NT2/D1 (cell line): ENCODE measurements at regions not wholly inside any gene's neighbourhood (a gene's known extent, or its start where the extent isn't known, plus 50 kb on each side); places are given as distances from the start of the nearest gene placed in this dataset.

ENCODE experiments used
- DNase-seq: peaks from one replicate; pipeline ENCODE4 v3.0.0-alpha.2; 2011; ENCODE audit warnings: low read depth, low spot score
- H3K27me3 ChIP-seq: 2 replicates; pipeline ENCODE4 v1.6.0; 2011; ENCODE audit warnings: mild to moderate bottlenecking; ENCODE audit not compliant: insufficient read length, insufficient read depth
- H3K36me3 ChIP-seq: 2 replicates; pipeline ENCODE4 v1.6.1; 2011; ENCODE audit warnings: mild to moderate bottlenecking, low read length, mixed read lengths; ENCODE audit not compliant: insufficient read depth, insufficient read length
- H3K4me1 ChIP-seq: 2 replicates; pipeline ENCODE4 v1.5.1; 2011; ENCODE audit not compliant: insufficient read depth, insufficient read length
- H3K4me3 ChIP-seq: 2 replicates; pipeline ENCODE4 v1.5.1; 2011; ENCODE audit warnings: low read depth; ENCODE audit not compliant: insufficient read length
- H3K9ac ChIP-seq: 2 replicates; pipeline ENCODE4 v1.6.0; 2011; ENCODE audit warnings: low read depth; ENCODE audit not compliant: insufficient read length
- H3K9me3 ChIP-seq: 2 replicates; pipeline ENCODE4 v1.5.1; 2011; ENCODE audit warnings: mild to moderate bottlenecking, low read length; ENCODE audit not compliant: insufficient read depth
- SUZ12 ChIP-seq: IDR thresholded peaks from 2 replicates; pipeline ENCODE4 v1.6.1; 2011; ENCODE audit not compliant: insufficient read length, insufficient read depth; ENCODE audit errors: extremely low read depth
- YY1 ChIP-seq: IDR thresholded peaks from 2 replicates; pipeline ENCODE4 v1.6.1; 2011; ENCODE audit not compliant: insufficient read length, insufficient read depth
- ZNF274 ChIP-seq: IDR thresholded peaks from 2 replicates; pipeline ENCODE4 v1.6.1; 2011; ENCODE audit warnings: mild to moderate bottlenecking, low read depth, low read length

GRCh38 chr3:74445541-74445940 is 168.9 kb downstream of the CNTN3 start:
- no peaks in the 10 kb centered on the region for H3K27me3 ChIP-seq
- no peak for DNase-seq
- H3K36me3 ChIP-seq: no peaks in the 10 kb centered on the region
- no peak overlapping the region for H3K4me3 ChIP-seq
- H3K9ac ChIP-seq: no peak overlapping the region
- no peaks in the 10 kb centered on the region for H3K9me3 ChIP-seq
- H3K4me1 ChIP-seq: no peaks in the 10 kb centered on the region
- TF ChIP-seq YY1 (no peak), ZNF274 (no peak), SUZ12 (no peak)

DNA sequence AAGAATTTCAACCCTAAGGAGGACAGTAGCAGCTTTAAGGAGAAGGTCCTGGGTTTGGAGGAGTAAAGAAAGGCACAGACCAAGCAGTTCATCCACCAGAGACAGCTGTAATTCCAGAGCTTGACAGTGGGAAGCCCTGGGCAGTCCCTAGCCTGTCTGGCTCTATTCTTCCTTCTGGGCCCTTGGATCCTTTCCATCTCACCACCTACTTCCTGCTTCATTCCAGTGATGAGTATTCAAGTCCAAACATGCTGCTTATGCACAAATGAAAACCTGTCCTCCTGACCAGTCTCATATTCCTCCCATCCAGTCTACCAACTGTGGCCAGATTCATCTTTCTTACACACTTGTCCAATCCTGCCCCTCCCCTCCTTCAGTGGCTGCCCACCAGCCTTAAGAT is 171.4 kb downstream of the CNTN3 start:
- Histone ChIP-seq H3K4me3 (no peak overlapping the region), H3K9ac (no peak overlapping the region), H3K27me3 (no peaks in the 10 kb centered on the region), H3K4me1 (no peaks in the 10 kb centered on the region), H3K36me3 (no peaks in the 10 kb centered on the region), H3K9me3 (no peaks in the 10 kb centered on the region)
- TF ChIP-seq SUZ12 (no peak), ZNF274 (no peak), YY1 (no peak)
- no peak for DNase-seq

DNA sequence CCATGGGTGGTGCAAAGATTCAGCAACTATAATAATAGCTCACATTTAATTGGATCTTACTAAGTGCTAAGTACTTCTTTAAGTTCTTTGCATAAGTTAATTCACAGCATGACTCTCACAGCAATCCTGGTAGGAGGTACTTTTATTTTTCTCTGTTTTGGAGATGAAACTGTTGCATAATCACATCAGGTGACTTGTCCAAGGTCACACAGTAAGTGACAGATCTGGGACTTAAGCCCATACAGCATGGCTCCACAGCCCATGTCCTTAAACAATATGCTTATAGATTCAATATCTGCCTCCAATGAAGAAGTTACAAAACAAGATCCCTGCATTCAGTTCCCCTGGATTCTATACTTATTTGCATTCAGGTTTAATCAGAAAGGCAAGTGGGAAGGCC is 171.8 kb downstream of the CNTN3 start:
- no peak for DNase-seq
- Histone ChIP-seq H3K36me3 (no peaks in the 10 kb centered on the region), H3K27me3 (no peaks in the 10 kb centered on the region), H3K4me1 (no peaks in the 10 kb centered on the region), H3K9me3 (no peaks in the 10 kb centered on the region), H3K9ac (no peak overlapping the region), H3K4me3 (no peak overlapping the region)
- TF ChIP-seq ZNF274 (no peak), SUZ12 (no peak)

GRCh38 chr3:74442068-74442467 is 172.4 kb downstream of the CNTN3 start:
- no peaks in the 10 kb centered on the region for H3K27me3 ChIP-seq
- H3K4me1 ChIP-seq: no peaks in the 10 kb centered on the region
- no peak overlapping the region for H3K4me3 ChIP-seq
- no peak for TF ChIP-seq SUZ12
- no peaks in the 10 kb centered on the region for H3K36me3 ChIP-seq
- no peak overlapping the region for H3K9ac ChIP-seq
- DNase-seq: no peak
- H3K9me3 ChIP-seq: no peaks in the 10 kb centered on the region

DNA sequence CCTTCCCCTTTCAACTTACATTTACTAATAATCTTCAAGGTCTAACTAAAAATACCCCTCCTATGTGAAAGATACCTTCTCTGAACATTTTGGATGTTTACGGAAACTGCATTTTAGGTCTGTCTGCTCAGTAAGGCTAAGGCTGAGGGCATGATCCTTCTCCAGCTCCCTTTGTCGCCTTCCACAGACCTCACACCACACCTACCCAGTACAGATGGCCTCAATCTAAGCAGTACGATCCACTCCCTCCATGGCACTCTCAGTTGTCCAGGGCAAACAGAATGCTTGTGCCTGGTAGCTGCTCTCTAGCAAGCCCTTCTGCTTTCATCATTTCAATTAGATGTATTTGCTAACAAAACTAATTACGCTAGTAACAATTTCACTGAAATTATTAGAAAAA is 178.3 kb downstream of the CNTN3 start:
- H3K4me3 ChIP-seq: no peak overlapping the region
- TF ChIP-seq SUZ12 (no peak), ZNF274 (no peak), YY1 (no peak)
- no peaks in the 10 kb centered on the region for H3K4me1 ChIP-seq
- H3K9ac ChIP-seq: no peak overlapping the region
- no peaks in the 10 kb centered on the region for H3K9me3 ChIP-seq
- H3K27me3 ChIP-seq: no peaks in the 10 kb centered on the region
- no peaks in the 10 kb centered on the region for H3K36me3 ChIP-seq
- no peak for DNase-seq

GRCh38 chr3:74435631-74436030 is 178.8 kb downstream of the CNTN3 start:
- no peak overlapping the region for H3K9ac ChIP-seq
- TF ChIP-seq ZNF274: no peak
- TF ChIP-seq SUZ12: no peak
- TF ChIP-seq YY1: no peak
- no peaks in the 10 kb centered on the region for H3K27me3 ChIP-seq
- no peaks in the 10 kb centered on the region for H3K4me1 ChIP-seq
- no peak for DNase-seq
- no peak overlapping the region for H3K4me3 ChIP-seq
- no peaks in the 10 kb centered on the region for H3K36me3 ChIP-seq
- H3K9me3 ChIP-seq: no peaks in the 10 kb centered on the region

DNA sequence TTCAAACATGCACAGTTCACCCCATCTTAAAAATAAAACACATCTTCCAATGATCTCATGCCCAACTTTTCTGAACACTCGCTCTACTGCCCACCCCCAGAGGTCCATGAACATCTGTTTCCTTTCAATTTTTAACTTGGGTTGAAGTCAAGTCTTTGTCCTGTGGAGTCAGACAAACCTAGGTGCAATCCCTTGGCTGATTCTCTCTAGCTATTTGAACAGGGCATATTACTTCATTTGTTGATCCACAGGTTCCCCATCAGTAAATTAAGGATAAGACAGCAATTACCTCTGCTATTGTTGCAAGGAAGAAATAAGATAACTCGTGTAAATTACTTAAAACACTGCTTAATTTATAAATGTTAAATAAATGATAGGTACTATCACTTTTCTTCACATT is 180.1 kb downstream of the CNTN3 start:
- H3K27me3 ChIP-seq: no peaks in the 10 kb centered on the region
- TF ChIP-seq ZNF274 (no peak), SUZ12 (no peak), YY1 (no peak)

GRCh38 chr3:74426571-74426970 is 187.9 kb downstream of the CNTN3 start:
- H3K4me1 ChIP-seq: no peaks in the 10 kb centered on the region
- no peak overlapping the region for H3K9ac ChIP-seq
- no peak for TF ChIP-seq YY1
- TF ChIP-seq SUZ12: no peak
- no peak for TF ChIP-seq ZNF274
- no peaks in the 10 kb centered on the region for H3K36me3 ChIP-seq
- no peaks in the 10 kb centered on the region for H3K27me3 ChIP-seq
- no peaks in the 10 kb centered on the region for H3K9me3 ChIP-seq
- no peak overlapping the region for H3K4me3 ChIP-seq
- no peak for DNase-seq

More for the DNA sequence above, 180.1 kb downstream of the CNTN3 start:
- Histone ChIP-seq H3K4me1 (no peaks in the 10 kb centered on the region), H3K4me3 (no peak overlapping the region), H3K9me3 (no peaks in the 10 kb centered on the region), H3K9ac (no peak overlapping the region), H3K36me3 (no peaks in the 10 kb centered on the region)
- DNase-seq: no peak
